ENCODE measurements at regions not wholly inside any gene's neighbourhood (a gene's known extent, or its start where the extent isn't known, plus 50 kb on each side); places are given as distances from the start of the nearest gene placed in this dataset.

GRCh38 chr7:116347151-116347832 lies 137.0 kb downstream of the TES start:
- Histone ChIP-seq H3K27ac (ENCODE audit: low read length) (no peak overlapping the region), H3K4me3 (ENCODE audit: low read length) (no peak overlapping the region), H3F3A (ENCODE audit: low read length, unreplicated experiment) (no peaks in the 10 kb centered on the region), H3K9me3 (ENCODE audit: low read length) (peaks cover 25% of the 10 kb centered on the region), H3K4me2 (ENCODE audit: low read length) (no peak overlapping the region), H4K20me1 (ENCODE audit: low read length) (no peaks in the 10 kb centered on the region), H3K27me3 (ENCODE audit: low read length) (no peaks in the 10 kb centered on the region), H2AFZ (ENCODE audit: low read length) (no peak overlapping the region), H3K36me3 (ENCODE audit: low read depth, low read length) (no peaks in the 10 kb centered on the region; the same call in 1 of the 2 replicates), H3K9ac (ENCODE audit: low read length) (no peak overlapping the region), H3K9me2 (replicated peaks; ENCODE audit: low read length) (no peaks in the 10 kb centered on the region), H3K79me2 (ENCODE audit: low read length) (no peaks in the 10 kb centered on the region), H3K4me1 (ENCODE audit: insufficient read depth, low read length) (peaks cover under 1% of the 10 kb centered on the region; the same call in 1 of the 2 replicates)
- no peak for DNase-seq
- ATAC-seq, result no peak
- CTCF ChIA-PET, result no interaction called here
- POLR2A ChIA-PET (ENCODE audit: unreplicated experiment), result no interaction called here
- no TSS peak for BruUV-seq (replicated peaks)
- TF ChIP-seq EZH2 (IDR thresholded peaks at IDR 0.05; ENCODE audit: low read length, unreplicated experiment) (no peak), CTCF (conservative IDR thresholded peaks at IDR 0.05; ENCODE audit: low read depth, low read length) (no peak), EZH2phosphoT487 (IDR thresholded peaks at IDR 0.05; ENCODE audit: borderline replicate concordance, low read length) (no peak)
- intact Hi-C loops (cut with micrococcal nuclease), result no loop called here

- H3K27ac ChIP-seq (ENCODE audit: low read length), result no peak overlapping the region
- no peak overlapping the region for H3K4me2 ChIP-seq (ENCODE audit: low read length)
- H3K4me1 ChIP-seq (ENCODE audit: insufficient read depth, low read length), result peaks cover 3% of the 10 kb centered on the region; the same call in 1 of the 2 replicates
- ATAC-seq (no peak), DNase-seq (no peak)
- no peaks in the 10 kb centered on the region for H3K27me3 ChIP-seq (ENCODE audit: low read length)
- H3K79me2 ChIP-seq (ENCODE audit: low read length), result no peaks in the 10 kb centered on the region
- no TSS peak for BruUV-seq (replicated peaks)
- H3K9me3 ChIP-seq (ENCODE audit: low read length), result peaks cover 22% of the 10 kb centered on the region
- POLR2A ChIA-PET (ENCODE audit: unreplicated experiment), result no interaction called here
- no peak overlapping the region for H3K9ac ChIP-seq (ENCODE audit: low read length)
- no peak overlapping the region for H2AFZ ChIP-seq (ENCODE audit: low read length)
- intact Hi-C loops (cut with micrococcal nuclease), result no loop called here
- no peak overlapping the region for H3K4me3 ChIP-seq (ENCODE audit: low read length)
- no peaks in the 10 kb centered on the region for H3K9me2 ChIP-seq (replicated peaks; ENCODE audit: low read length)
- CTCF ChIA-PET, result no interaction called here
- no peaks in the 10 kb centered on the region; the same call in 1 of the 2 replicates for H3K36me3 ChIP-seq (ENCODE audit: low read depth, low read length)
- no peaks in the 10 kb centered on the region for H3F3A ChIP-seq (ENCODE audit: low read length, unreplicated experiment)
- no peaks in the 10 kb centered on the region for H4K20me1 ChIP-seq (ENCODE audit: low read length)
- no peak for TF ChIP-seq CTCF (conservative IDR thresholded peaks at IDR 0.05; ENCODE audit: low read depth, low read length)
- TF ChIP-seq EZH2phosphoT487 (IDR thresholded peaks at IDR 0.05; ENCODE audit: borderline replicate concordance, low read length), result no peak
- TF ChIP-seq EZH2 (IDR thresholded peaks at IDR 0.05; ENCODE audit: low read length, unreplicated experiment), result no peak
Measured at GRCh38 chr7:116348346-116348745, 138.0 kb downstream of the TES start.

GRCh38 chr7:116351966-116352365 lies 141.6 kb downstream of the TES start:
- H3K36me3 ChIP-seq (ENCODE audit: low read depth, low read length), result no peaks in the 10 kb centered on the region; the same call in 1 of the 2 replicates
- no peaks in the 10 kb centered on the region for H3K9me2 ChIP-seq (replicated peaks; ENCODE audit: low read length)
- no peaks in the 10 kb centered on the region for H4K20me1 ChIP-seq (ENCODE audit: low read length)
- H3K4me1 ChIP-seq (ENCODE audit: insufficient read depth, low read length), result peaks cover 35% of the 10 kb centered on the region
- H3F3A ChIP-seq (ENCODE audit: low read length, unreplicated experiment), result peaks cover 7% of the 10 kb centered on the region
- H3K79me2 ChIP-seq (ENCODE audit: low read length), result no peaks in the 10 kb centered on the region
- intact Hi-C loops (cut with micrococcal nuclease), result no loop called here
- no TSS peak for BruUV-seq (replicated peaks)
- no peak for TF ChIP-seq EZH2phosphoT487 (IDR thresholded peaks at IDR 0.05; ENCODE audit: borderline replicate concordance, low read length)
- no peak for TF ChIP-seq CTCF (conservative IDR thresholded peaks at IDR 0.05; ENCODE audit: low read depth, low read length)
- no peak for TF ChIP-seq EZH2 (IDR thresholded peaks at IDR 0.05; ENCODE audit: low read length, unreplicated experiment)
- H3K27ac ChIP-seq (ENCODE audit: low read length), result no peak overlapping the region
- POLR2A ChIA-PET (ENCODE audit: unreplicated experiment), result interaction anchor here (0.6 kb wide), 1 partner anchor 181 kb away, joined by 24 read pairs; no protein-coding TSS in a partner anchor
- DNase-seq, result no peak
- no peak for ATAC-seq
- H3K9ac ChIP-seq (ENCODE audit: low read length), result no peak overlapping the region
- CTCF ChIA-PET, result interaction anchor here (0.6 kb wide), 1 partner anchor 119 kb away, joined by 3 read pairs; no protein-coding TSS in a partner anchor
- peaks cover 7% of the 10 kb centered on the region; the same call in 1 of the 2 replicates for H3K9me3 ChIP-seq (ENCODE audit: low read length)
- no peak overlapping the region for H2AFZ ChIP-seq (ENCODE audit: low read length)
- no peak overlapping the region for H3K4me3 ChIP-seq (ENCODE audit: low read length)
- H3K27me3 ChIP-seq (ENCODE audit: low read length), result no peaks in the 10 kb centered on the region
- no peak overlapping the region for H3K4me2 ChIP-seq (ENCODE audit: low read length)
